ENCODE measurements at regions not wholly inside any gene's neighbourhood (a gene's known extent, or its start where the extent isn't known, plus 50 kb on each side); places are given as distances from the start of the nearest gene placed in this dataset.

- TF ChIP-seq CTCF (IDR thresholded peaks at IDR 0.05): no peak
- no peak for TF ChIP-seq EP300 (IDR thresholded peaks at IDR 0.05)
- no peak for TF ChIP-seq RCOR1 (IDR thresholded peaks at IDR 0.05; ENCODE audit: low read depth, low read length)
These were observed 484.8 kb downstream of the PSAT1 start for GRCh38 chr9:78781681-78782080.
